HG03565 (cell line): ENCODE measurements at regions not wholly inside any gene's neighbourhood (a gene's known extent, or its start where the extent isn't known, plus 50 kb on each side); places are given as distances from the start of the nearest gene placed in this dataset.
"Not testable (repeated sequence)": the region's sequence is repeated elsewhere in the genome, so short reads cannot be mapped to it uniquely, and the experiment has no call there.

ENCODE experiments used
- ATAC-seq: cut with Tn5 transposase; IDR thresholded peaks from one replicate; pipeline ENCODE4 v1.9.1; 2021; ENCODE audit warnings: mild to moderate bottlenecking, moderate library complexity; ENCODE audit not compliant: unreplicated experiment

DNA sequence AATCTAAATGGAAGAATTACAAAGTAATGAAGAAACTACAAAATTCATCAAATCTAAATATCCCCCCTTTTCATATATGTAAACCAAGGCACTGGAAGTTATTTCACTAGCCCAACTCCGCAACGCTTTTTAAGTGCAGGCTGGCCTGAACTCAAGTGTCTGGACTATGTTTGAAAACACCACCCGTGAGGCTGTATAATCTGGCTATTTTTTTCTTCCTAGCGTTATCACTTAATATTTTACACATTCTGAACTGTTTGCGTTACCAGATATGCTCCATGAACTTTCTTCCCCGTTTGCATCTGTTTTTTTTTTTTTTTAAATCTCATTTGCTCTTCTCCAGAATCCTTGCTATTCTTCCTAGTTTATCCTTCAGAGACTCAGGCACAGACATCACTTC lies 619.5 kb upstream of the CBLB start:
- no peak for ATAC-seq

DNA sequence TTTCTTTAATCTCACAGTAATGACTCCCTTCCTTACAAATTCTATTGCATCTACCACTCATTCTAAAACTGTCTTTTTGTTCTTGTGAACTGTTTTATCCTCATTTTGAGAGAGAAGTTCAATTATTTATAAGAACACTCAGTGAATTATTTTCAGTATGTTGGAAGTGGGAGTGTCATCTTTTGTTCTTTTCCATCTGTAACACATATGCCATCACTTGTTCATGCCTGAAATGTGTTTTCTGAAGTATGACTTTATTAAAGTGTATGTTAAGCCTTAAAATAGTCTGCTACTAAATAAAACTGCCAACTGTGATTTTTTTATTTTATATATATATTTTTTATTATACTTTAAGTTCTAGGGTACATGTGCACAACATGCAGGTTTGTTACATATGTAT lies 623.0 kb upstream of the CBLB start:
- no peak for ATAC-seq

DNA sequence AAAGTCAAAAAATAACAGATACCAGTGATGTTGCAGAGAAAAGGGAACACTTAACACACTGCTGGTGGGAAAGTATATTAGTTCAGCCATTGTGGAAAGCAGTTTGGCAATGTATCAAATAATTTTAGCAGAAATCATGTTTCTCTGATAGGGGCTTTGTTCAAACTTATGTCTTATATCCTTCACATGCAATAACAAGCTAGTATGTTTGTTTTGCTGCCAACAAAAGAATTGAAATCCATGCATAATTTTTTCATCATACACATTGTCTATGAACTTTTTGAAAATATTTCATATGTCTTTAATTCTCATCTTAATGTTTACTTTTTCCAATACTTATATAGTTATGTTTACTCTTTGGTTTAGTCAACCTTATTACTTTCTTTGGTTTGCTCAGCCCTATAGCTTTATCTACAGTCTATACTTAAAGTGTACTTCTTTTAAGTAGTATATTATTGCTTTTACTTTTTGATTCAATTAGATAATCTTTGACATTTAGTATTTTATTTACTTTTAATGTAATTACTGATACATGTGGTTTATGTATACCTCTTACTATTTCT lies 639.6 kb upstream of the CBLB start:
- ATAC-seq: no peak

DNA sequence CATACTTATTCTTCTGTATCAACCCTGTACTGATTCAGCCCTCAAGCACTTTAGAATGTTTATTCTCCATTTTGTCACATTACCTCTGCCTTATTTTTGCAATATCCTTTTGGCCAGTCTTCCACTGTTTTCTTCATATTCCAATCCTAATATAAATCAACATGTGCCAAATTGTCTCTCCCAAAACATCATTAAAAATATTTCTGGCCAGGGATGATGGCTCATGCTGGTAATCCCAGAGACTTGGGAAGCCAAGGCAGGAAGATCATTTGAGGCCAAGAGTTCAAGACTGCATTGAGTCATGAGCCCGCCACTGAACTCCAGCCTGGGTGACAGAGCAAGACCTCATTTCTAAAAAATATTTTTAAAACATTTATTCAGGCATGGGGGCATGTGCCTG lies 641.4 kb upstream of the CBLB start:
- no peak for ATAC-seq

DNA sequence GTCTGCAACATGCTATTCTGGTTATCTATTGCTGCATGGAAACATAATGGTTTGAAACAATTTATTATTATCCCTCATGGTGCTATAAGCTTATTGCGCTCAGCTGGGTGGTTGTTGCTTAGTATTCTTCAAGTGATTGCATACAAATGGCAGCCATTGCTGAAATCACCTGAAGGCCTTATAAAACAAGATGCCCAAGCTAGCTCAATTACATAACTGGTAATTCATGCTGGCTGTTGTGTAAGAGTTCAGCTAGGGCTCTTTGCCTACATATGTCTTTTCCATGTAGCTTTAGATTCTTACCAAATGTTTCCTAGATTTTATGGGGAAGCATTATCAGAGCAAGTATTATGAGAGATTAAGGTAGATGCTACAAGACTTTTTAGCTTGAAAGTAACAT lies 644.0 kb upstream of the CBLB start:
- no peak for ATAC-seq

DNA sequence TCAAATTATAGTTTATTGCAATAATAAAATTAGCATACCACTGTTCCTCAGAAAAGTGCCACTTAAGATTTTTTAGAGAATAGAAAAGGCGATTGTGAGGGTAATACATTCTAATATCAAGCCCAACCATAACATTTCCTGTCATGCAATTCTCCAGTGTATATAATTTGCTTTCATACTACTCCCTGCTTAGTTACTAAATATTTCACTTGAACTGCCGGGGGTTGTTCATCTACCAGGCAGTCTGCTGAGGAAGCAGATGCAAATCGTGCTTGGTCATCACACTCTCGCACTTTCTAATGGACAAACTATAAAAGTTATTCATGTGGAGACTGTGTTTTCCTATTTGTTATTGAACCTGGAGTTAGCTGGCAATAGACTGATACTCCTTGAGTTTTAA lies 645.6 kb upstream of the CBLB start:
- ATAC-seq: no peak

DNA sequence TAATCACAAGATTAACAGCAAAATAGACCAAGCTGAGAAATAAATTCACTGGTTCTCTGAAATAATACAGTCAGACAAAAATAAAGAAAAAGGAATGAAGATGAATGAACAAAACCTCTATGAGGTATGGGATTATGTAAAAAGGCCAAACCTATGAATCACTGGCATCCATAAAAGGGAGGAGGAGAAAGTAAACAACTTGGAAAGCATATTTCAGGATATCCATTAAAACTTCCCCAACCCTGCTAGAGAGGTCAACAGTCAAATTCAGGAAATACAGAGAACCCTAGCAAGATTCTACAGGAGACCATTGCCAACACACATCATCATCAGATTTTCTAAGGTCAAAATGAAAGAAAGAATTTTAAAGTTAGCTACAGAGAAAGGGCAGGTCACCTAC lies 649.7 kb upstream of the CBLB start:
- ATAC-seq: no peak

DNA sequence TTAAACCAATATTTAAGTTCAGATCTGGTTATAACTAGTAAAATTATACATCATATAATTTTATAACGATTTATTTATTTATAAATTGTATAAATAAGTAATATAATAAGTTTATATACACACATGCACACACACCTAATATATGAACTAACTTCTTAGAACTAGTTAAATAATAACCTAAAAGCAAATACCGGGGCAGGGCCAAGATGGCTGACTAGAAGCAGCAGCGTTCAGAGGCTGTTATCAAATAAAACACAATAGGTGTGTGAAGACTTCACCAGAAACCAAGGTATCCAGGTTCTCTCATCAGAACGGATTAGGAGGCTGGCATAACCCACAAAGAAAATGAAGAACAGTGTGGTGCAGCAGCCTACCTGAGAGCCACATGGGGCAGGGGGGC lies 653.6 kb upstream of the CBLB start:
- no peak for ATAC-seq

DNA sequence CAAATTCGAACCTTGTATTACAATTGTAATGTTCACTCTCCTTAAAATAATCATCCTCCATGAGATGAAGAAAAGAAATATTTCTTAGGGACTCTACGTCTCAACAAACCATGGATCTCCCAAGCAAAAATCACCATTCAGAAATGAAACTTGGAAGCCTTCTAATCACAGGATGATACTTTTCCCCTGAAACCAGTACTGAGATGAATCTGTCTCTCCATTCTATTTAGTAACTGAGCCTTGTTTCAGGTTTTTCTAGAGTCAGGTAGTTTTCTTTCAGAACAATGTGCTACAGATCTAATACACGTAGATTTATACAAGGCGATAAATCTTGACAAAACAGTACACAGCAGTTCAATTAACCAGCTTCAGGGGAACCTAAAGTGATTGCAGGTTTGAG lies 660.1 kb upstream of the CBLB start:
- ATAC-seq: no peak

DNA sequence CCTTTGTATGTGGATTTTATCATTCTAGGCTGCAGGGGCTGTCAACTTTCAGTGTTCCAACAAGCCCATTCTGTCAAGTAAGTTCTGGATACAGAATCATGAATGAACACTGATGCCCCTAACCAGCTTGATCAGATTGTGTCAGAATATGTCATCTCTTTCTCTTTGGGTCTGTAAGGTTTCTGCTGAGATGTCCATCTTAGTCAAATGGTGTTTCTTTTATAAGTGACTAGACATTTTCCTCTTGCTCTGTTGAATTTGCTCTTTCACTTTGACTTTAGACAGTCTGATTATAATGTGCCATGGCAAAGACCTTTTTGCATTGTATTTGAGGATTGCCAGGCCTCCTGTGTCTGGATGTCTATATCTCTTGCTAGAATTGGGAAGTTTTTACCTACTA lies 660.9 kb upstream of the CBLB start:
- no peak for ATAC-seq

DNA sequence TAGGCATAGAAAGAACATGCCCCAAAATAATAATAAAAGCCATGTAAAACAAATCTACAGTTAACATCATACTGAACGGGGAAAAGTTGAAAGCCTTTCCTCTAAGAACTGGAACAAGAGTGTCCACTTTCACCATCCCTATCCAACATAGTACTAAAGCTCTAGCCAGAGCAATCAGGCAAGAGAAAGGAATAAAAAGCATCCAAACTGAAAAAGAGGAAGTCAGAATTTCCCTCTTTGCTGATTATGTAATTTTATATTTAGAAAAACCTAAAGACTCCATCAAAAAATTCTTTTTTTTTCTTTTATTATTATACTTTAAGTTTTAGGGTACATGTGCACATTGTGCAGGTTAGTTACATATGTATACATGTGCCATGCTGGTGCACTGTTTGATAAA lies 661.6 kb upstream of the CBLB start:
- ATAC-seq: no peak

DNA sequence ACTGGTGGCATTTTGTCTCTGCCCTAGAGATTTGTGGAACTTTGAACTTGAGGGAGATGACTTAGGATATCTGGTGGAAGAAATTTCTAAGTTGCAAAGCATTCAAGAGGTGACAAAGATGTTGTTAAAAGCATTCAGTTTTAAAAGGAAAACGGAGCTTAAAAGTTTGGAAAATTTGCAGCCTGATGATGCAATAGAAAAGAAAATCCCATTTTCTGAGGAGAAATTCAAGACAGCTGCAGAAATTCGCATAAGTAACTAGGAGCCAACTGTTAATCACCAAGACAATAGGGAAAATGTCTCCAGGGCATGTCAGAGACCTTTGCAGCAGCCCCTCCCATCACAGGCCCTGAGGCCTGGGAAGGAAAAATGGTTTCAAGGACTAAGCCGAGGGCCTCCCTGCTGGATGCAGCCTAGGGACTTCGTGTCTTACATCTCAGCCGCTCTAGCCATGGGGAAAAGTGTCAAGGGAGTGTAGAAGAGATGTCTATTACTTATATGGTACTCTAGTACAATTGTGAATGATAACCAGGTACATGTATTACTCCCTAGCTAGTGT lies 663.0 kb upstream of the CBLB start:
- ATAC-seq: not testable (repeated sequence)

DNA sequence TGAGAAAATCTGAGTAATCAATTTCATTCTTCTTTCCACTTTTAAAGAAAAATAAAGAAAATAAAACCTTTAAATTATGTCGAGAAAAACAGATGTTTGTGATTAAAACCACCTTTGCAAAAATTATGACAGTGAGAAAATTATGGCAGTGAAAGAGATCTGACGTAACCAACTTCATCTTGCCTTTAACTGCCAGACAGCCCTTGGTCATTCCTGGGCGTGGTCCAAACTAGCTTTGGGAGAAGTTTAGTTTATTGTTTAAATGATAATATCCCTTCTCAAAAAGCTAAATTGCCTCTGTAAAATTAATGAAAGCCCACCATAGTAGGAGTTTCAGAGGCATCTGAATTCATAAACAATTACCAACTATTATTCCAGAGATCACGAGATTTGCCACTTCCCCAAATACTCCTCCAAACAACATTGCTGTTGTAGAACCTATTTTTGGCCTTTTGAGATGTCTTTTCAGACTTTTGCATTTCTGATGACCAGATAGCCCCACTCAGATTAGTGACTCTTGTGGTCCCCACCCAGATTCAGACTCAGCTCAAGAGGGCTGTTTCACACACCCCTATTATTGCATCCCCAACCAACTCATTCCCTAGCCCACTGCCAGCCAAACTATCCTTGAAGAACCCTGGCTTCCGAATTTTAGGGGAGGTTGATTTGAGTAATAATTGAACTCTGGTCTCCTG lies 664.4 kb upstream of the CBLB start:
- ATAC-seq: no peak

DNA sequence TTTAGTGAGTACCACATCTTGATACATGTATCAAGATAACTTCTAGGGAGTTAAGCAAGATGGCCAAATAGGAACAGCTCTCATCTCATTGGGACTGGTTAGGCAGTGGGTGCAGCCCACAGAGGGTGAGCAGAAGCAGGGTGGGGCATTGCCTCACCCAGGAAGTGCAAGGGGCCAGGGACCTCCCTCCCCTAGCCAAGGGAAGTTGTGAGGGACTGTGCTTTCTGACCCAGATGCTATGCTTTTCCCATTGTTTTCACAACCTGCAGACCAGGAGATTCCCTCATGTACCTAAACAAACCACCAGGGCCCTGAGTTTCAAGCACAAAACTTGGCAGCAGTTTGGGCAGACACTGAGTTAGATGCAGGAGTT lies 665.0 kb upstream of the CBLB start:
- no peak for ATAC-seq

DNA sequence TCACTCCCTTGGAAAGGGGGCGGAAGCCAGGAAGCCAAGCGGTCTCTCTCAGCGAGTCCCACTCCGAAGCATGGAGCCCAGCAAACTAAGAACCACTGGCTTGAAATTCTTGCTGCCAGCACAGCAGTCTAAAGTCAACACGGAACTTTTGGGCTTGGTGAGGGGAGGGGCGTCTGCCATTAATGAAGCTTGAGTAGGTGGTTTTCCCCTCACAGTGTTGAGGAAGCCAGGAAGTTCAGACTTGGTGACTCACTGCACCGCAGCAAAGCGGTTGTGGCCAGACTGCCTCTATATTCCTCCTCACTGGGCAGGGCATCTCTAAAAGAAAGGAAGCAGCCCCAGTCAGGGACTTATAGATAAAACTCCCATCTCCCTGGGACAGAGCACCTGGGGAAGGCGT lies 665.4 kb upstream of the CBLB start:
- no peak for ATAC-seq

DNA sequence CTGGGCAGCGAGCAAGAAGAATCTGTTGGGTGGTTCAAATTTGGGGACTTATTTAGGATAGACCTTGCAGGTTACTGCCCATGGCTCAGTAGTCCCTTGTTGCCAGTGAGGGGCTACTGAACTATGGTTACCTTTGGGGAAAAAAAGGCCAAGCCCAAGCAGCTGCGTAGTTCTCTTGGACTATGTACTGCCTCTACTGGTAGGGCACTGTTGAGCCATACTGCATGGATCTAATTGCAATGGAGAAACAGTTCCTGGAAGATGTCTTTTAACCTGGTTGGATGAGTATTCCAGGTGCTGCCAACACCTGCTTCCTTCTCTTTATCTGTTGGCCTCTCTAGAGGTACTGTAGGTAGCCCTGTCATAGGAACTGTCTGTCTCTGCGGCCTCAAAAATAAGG lies 671.9 kb upstream of the CBLB start:
- ATAC-seq: no peak

DNA sequence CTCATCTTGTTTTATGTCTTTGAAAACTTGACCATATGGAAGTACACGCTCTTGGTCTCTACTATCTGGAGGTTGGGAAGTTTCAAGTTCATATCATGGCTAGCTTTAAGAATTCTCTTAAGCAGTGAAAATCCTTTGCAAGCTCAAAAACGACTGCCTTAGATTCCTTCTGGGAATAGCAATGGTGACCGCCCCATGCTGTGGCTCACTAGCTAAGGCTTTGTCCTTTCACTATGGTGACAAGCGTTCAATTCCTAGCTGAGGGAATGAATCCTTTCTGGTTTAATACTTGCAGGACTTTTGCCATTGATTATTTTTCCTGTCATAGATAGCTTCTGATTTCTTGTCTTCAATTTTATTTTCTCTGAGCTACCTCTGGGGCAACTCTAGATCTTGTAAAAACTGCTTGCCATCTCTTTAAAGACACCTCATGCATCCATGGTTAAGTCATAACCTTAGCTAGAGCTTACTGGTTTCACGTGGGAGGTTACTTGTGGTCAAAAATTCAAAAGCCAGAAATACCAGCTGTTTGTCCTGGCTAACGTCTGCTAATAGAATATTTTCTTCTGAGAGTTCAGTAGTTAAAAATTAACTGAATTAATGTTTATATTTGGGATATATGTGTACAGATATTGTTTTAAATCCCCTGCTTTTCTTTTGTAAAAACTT lies 673.4 kb upstream of the CBLB start:
- ATAC-seq: no peak

DNA sequence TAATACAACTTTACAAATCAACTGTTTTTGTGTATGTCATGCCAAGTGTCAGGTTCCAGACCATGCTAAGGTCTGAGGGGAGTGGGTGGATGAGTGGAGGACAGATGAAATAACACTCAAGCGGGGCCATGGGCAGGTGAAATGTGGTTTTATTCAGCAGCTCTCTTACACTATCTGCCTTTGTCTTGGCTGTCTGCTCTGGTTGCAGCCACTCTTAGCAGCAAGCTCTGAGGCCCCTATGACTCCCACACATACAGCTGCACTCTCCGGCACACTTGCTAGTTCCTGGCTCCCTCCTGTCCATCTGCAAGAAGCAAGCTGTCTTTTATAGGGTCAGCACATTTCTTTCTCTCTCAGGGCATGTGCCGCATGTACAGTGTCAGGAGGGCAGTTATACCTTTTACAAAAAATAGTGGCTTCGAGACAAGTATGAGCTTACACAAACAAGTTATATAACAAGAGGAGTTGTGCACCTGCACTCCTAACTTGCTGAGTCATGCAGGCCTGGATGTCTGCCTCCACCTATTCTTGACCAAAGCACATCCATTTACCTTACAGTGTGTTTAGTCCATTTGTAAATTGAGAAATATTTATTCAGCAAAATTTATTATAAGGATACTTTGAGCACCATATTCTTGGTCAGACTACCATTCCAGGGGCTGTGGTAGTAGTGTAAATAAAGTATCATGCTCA lies 683.7 kb upstream of the CBLB start:
- ATAC-seq: no peak

DNA sequence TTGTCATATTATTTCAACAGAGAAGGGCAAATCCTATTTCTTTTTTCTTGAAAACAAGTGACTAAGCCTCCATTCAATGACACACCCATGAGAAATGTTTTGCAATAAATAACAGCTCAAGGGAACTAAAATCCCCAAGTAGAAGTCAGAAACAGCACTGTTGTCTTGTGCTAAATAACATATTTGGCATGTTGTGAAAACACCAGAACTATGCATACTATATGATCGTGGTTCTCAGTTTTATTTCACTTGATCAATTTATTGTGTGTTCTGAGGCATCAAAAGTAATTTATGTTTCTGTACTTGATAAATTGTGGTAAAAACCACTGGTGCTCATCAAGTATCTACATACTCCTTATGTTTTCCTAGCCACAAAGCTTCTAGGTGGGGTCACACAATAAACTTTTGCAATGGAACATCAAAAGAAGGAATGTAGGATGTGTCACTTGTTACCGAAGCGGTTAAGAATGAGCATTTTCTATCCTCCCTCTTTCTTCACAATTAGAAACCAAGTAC lies 691.7 kb upstream of the CBLB start:
- no peak for ATAC-seq

DNA sequence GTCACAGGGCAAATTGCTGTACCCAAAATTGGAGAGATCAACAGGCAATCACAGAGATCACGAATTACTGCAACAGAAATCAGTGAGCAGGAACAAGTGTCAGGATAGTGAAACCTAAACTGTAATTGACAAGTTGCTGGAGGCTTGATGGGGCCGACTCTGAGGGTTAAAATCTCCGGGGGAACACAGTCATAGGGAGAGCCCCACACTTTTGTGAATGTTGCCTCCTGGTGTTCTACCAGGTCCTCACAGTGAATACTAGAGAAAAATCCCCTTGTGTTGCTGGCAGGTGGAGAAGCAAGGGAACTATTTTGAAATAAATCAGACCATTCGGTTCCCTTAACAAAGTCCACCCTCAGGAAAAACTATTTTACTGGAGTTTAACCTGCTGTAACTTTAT lies 697.5 kb upstream of the CBLB start:
- ATAC-seq: peak; percentile 91

DNA sequence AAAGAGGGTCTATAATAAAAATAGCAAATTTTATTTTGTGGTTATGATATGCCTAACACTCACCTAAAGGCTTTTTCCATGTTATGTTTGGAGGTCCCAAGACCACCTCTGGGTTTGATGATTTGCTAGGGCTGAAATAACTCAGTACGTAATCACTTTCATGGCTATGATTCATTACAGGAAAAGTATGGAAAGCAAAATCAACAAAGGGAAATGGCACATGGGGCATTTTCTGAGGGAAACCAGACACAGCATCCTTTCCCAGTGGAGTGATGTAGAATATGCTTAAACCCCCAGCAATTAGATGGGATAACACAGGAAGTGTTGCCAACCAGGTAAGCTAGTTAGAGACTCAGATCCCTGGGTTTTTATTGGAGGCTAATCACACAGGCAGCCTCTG lies 701.6 kb upstream of the CBLB start:
- no peak for ATAC-seq

DNA sequence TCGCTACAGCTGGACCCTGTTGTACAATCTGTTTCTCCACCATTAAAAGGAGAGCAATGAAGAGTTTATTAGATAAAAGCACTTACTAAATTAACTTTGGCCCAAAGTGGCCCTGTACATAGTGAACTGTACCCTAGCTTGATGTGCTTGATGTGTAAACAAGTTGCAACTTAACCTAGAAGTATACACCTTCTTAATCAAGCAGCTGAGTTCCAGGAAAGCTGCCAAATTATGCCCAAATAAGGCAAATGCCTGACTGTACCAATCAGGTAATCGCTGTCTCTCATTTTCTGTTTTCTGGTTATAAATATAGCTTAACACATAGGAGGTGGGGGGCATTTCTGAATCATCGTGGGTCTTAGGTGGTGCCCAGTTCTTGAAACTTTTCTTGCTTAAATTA lies 704.8 kb upstream of the CBLB start:
- no peak for ATAC-seq
